ENCODE measurements at regions not wholly inside any gene's neighbourhood (a gene's known extent, or its start where the extent isn't known, plus 50 kb on each side); places are given as distances from the start of the nearest gene placed in this dataset.

- no peak for DNase-seq (ENCODE audit: low spot score)
Measured at GRCh38 chr16:6499413-6499812, 833.2 kb upstream of the RBFOX1 start.

- no peak for DNase-seq (ENCODE audit: low spot score)
Measured at GRCh38 chr16:6498858-6499257, 833.8 kb upstream of the RBFOX1 start.

GRCh38 chr16:6496996-6497395 lies 835.6 kb upstream of the RBFOX1 start:
- no peak for DNase-seq (ENCODE audit: low spot score)

- DNase-seq (ENCODE audit: low spot score), result no peak
Measured at GRCh38 chr16:6495486-6496210, 837.0 kb upstream of the RBFOX1 start.

- DNase-seq (ENCODE audit: low spot score), result no peak
Measured at GRCh38 chr16:6494716-6495115, 837.9 kb upstream of the RBFOX1 start.

GRCh38 chr16:6493555-6493954 lies 839.1 kb upstream of the RBFOX1 start:
- DNase-seq (ENCODE audit: low spot score), result no peak

GRCh38 chr16:6492742-6493141 lies 839.9 kb upstream of the RBFOX1 start:
- no peak for DNase-seq (ENCODE audit: low spot score)

GRCh38 chr16:6484935-6485334 lies 847.7 kb upstream of the RBFOX1 start:
- no peak for DNase-seq (ENCODE audit: low spot score)

GRCh38 chr16:6484081-6484480 lies 848.6 kb upstream of the RBFOX1 start:
- no peak for DNase-seq (ENCODE audit: low spot score)

GRCh38 chr16:6483469-6484033 lies 849.1 kb upstream of the RBFOX1 start:
- no peak for DNase-seq (ENCODE audit: low spot score)

GRCh38 chr16:6482696-6483468 lies 849.8 kb upstream of the RBFOX1 start:
- no peak for DNase-seq (ENCODE audit: low spot score)

GRCh38 chr16:6481894-6482293 lies 850.8 kb upstream of the RBFOX1 start:
- no peak for DNase-seq (ENCODE audit: low spot score)

GRCh38 chr16:6453742-6454141 lies 878.9 kb upstream of the RBFOX1 start:
- DNase-seq (ENCODE audit: low spot score), result no peak

- DNase-seq (ENCODE audit: low spot score), result no peak
Measured at GRCh38 chr16:6447021-6447790, 885.4 kb upstream of the RBFOX1 start.

GRCh38 chr16:6446370-6446769 lies 886.3 kb upstream of the RBFOX1 start:
- no peak for DNase-seq (ENCODE audit: low spot score)

- no peak for DNase-seq (ENCODE audit: low spot score)
Measured at GRCh38 chr16:6439129-6439528, 893.5 kb upstream of the RBFOX1 start.

- no peak for DNase-seq (ENCODE audit: low spot score)
Measured at GRCh38 chr16:6428861-6429260, 903.8 kb upstream of the RBFOX1 start.

- DNase-seq (ENCODE audit: low spot score), result no peak
Measured at GRCh38 chr16:6427621-6428020, 905.0 kb upstream of the RBFOX1 start.

GRCh38 chr16:6407596-6407995 lies 925.0 kb upstream of the RBFOX1 start:
- no peak for DNase-seq (ENCODE audit: low spot score)

GRCh38 chr16:6406028-6406427 lies 926.6 kb upstream of the RBFOX1 start:
- no peak for DNase-seq (ENCODE audit: low spot score)

GRCh38 chr16:6382924-6383459 lies 949.7 kb upstream of the RBFOX1 start:
- no peak for DNase-seq (ENCODE audit: low spot score)

GRCh38 chr16:6381896-6382295 lies 950.7 kb upstream of the RBFOX1 start:
- DNase-seq (ENCODE audit: low spot score), result no peak
